K562 (cell line): ENCODE measurements at regions not wholly inside any gene's neighbourhood (a gene's known extent, or its start where the extent isn't known, plus 50 kb on each side); places are given as distances from the start of the nearest gene placed in this dataset.

ENCODE experiments used
- ATAC-seq: fragments of 200-7000 bp; cut with Tn5 transposase; 3 replicates; pipeline ENCODE4 v1.9.1; 2020; ENCODE audit warnings: moderate library complexity
- BruUV-seq: library from RNA; stranded (reverse); fragments of 400-500 nt; replicated peaks from 2 replicates; lab custom pipeline; 2021; lab: Mats Ljungman, UMichigan
- CTCF ChIA-PET: fragments of 300-600 bp; formaldehyde crosslinking; extraction: SDS; loops from one replicate; lab custom pipeline; 2021; ENCODE audit warnings: low intra/inter-chr PET ratio; lab: Yijun Ruan, JAX
- POLR2A ChIA-PET: fragments of 300-600, 350-650 bp; sonication (Branson Sonifier 250); formaldehyde crosslinking; extraction: SDS; loops from one replicate; lab custom pipeline; 2021; ENCODE audit warnings: antibody characterized with exemption, inconsistent platforms; lab: Yijun Ruan, JAX
- DNase-seq, 4 experiments: peaks; one replicate each; pipeline versions ENCODE4 v3.0.0 to v3.0.0-alpha.2; 2011 to 2018; ENCODE audit warnings: low spot score in 3 of 4, mixed read lengths in 3 of 4; ENCODE audit errors: extremely low read depth in 1 of 4
- FAIRE-seq: peaks from 2 replicates; lab custom pipeline; 2011; peaks lifted over from hg19 to GRCh38; lab: Jason Lieb, UNC
- H2AFZ ChIP-seq: 2 replicates; pipeline ENCODE4 v1.6.0; 2011; ENCODE audit warnings: low read depth, low read length, control low read depth, inconsistent platforms
- H3K27ac ChIP-seq: fragments of 200-600 bp; 3 replicates; pipeline ENCODE4 v1.8.0; 2011; ENCODE audit warnings: low read depth, mild to moderate bottlenecking, control low read depth, inconsistent platforms, low read length, moderate library complexity, mixed read lengths; ENCODE audit errors: extremely low read depth
- H3K27me3 ChIP-seq, 2 experiments: fragments of 300-600 bp in 1 of 2; 2 replicates in 1 of 2; 3 replicates in 1 of 2; pipeline versions ENCODE4 v1.6.0 to v1.8.0; 2011; ENCODE audit warnings: inconsistent platforms in 2 of 2, low read length in 2 of 2, mild to moderate bottlenecking in 1 of 2, mixed read lengths in 1 of 2, moderate library complexity in 1 of 2; ENCODE audit not compliant: control insufficient read depth in 2 of 2, insufficient read depth in 2 of 2
- H3K36me3 ChIP-seq: fragments of 300-600 bp; 3 replicates; pipeline ENCODE4 v1.8.0; 2011; ENCODE audit warnings: mild to moderate bottlenecking, low read length, inconsistent platforms; ENCODE audit not compliant: control insufficient read depth, insufficient read depth
- H3K4me1 ChIP-seq, 2 experiments: fragments of 200-600 bp in 1 of 2; replicated peaks in 1 of 2; 2 replicates in 1 of 2; 3 replicates in 1 of 2; pipeline versions ENCODE4 v1.5.1 to v1.8.0; 2011; ENCODE audit warnings: inconsistent platforms in 2 of 2, low read length in 2 of 2, mild to moderate bottlenecking in 1 of 2, mixed read lengths in 1 of 2, moderate library complexity in 1 of 2; ENCODE audit not compliant: control insufficient read depth in 2 of 2, insufficient read depth in 2 of 2
- H3K4me2 ChIP-seq: 2 replicates; pipeline ENCODE4 v1.6.1; 2011; ENCODE audit warnings: low read length, control low read depth, inconsistent platforms, mixed read lengths; ENCODE audit not compliant: insufficient read depth
- H3K4me3 ChIP-seq: fragments of 200-600 bp; sonication (generic), shearing (Covaris generic); 2 replicates; pipeline ENCODE4 v1.5.1; 2016; ENCODE audit warnings: control low read depth, inconsistent platforms
- H3K79me2 ChIP-seq: fragments of 200-600 bp; 3 replicates; pipeline ENCODE4 v1.8.0; 2011; ENCODE audit warnings: low read length, inconsistent platforms; ENCODE audit not compliant: control insufficient read depth, insufficient read depth
- H3K9ac ChIP-seq, 2 experiments: 2 replicates each; pipeline versions ENCODE4 v1.6.0 to v1.6.1; 2011; ENCODE audit warnings: low read depth in 2 of 2, low read length in 2 of 2, control low read depth in 1 of 2, inconsistent platforms in 1 of 2, mild to moderate bottlenecking in 1 of 2, mixed read lengths in 1 of 2; ENCODE audit not compliant: insufficient read depth in 1 of 2
- H3K9me1 ChIP-seq: one replicate; pipeline ENCODE4 v1.6.0; 2011; ENCODE audit warnings: inconsistent platforms, mild to moderate bottlenecking, low read length, moderate library complexity; ENCODE audit not compliant: control insufficient read depth, insufficient read depth
- H3K9me3 ChIP-seq: replicated peaks from 2 replicates; pipeline ENCODE4 v1.5.1; 2011; ENCODE audit warnings: low read depth, low read length, inconsistent platforms; ENCODE audit not compliant: control insufficient read depth, insufficient read depth
- H4K20me1 ChIP-seq: replicated peaks from 2 replicates; pipeline ENCODE4 v1.6.1; 2011; ENCODE audit warnings: low read length, inconsistent platforms, mixed read lengths; ENCODE audit not compliant: control insufficient read depth, insufficient read depth
- CBX1 ChIP-seq: sonication (generic); IDR thresholded peaks from 2 replicates; pipeline ENCODE4 v1.6.1; 2016; ENCODE audit warnings: antibody characterized with exemption, low read depth, mild to moderate bottlenecking
- CREB3L1 ChIP-seq: fragments of 450-650 bp; IDR thresholded peaks from 2 replicates; pipeline ENCODE4 v1.6.1; 2014; ENCODE audit warnings: low read depth, mild to moderate bottlenecking, moderate library complexity, borderline replicate concordance
- DACH1 ChIP-seq: fragments of 450-650 bp; IDR thresholded peaks from 2 replicates; pipeline ENCODE4 v1.6.1; 2018; ENCODE audit not compliant: partially characterized antibody
- ESRRA ChIP-seq: fragments of 450-650 bp; IDR thresholded peaks from 2 replicates; pipeline ENCODE4 v1.6.1; 2014; ENCODE audit warnings: low read depth, mild to moderate bottlenecking, moderate library complexity, borderline replicate concordance
- HBP1 ChIP-seq: fragments of 450-650 bp; formaldehyde crosslinking; IDR thresholded peaks from 2 replicates; pipeline ENCODE4 v1.4.0; 2022; ENCODE audit warnings: missing genetic modification characterization
- HDGF ChIP-seq: fragments of 450-650 bp; IDR thresholded peaks from 2 replicates; pipeline ENCODE4 v1.6.1; 2016
- KDM4B ChIP-seq, 2 experiments: fragments of 450-650 bp in 1 of 2; sonication (generic) in 1 of 2; IDR thresholded peaks; 2 replicates each; pipeline ENCODE4 v1.6.1; 2016 to 2017; ENCODE audit warnings: borderline replicate concordance in 2 of 2, antibody characterized with exemption in 1 of 2, low read depth in 1 of 2, mild to moderate bottlenecking in 1 of 2
- POLR2AphosphoS5 ChIP-seq: IDR thresholded peaks from 2 replicates; pipeline ENCODE4 v1.6.1; 2011; ENCODE audit warnings: mild to moderate bottlenecking, low read depth, low read length, moderate library complexity; ENCODE audit not compliant: control insufficient read depth, insufficient read depth
- RBFOX2 ChIP-seq: fragments of 200-400 bp; formaldehyde crosslinking; IDR thresholded peaks from 2 replicates; pipeline ENCODE4 v1.6.1; 2017; ENCODE audit warnings: low read depth, mild to moderate bottlenecking, low read length, moderate library complexity
- TOE1 ChIP-seq, 2 experiments: fragments of 450-650 bp in 1 of 2; sonication (generic) in 1 of 2; formaldehyde crosslinking in 1 of 2; IDR thresholded peaks; 2 replicates each; pipeline versions ENCODE4 v1.7.1 to v1.8.0; 2016 to 2022; ENCODE audit warnings: borderline replicate concordance in 2 of 2, mild to moderate bottlenecking in 2 of 2, antibody characterized with exemption in 1 of 2, inconsistent platforms in 1 of 2, low read depth in 1 of 2, missing genetic modification reagents in 1 of 2, moderate library complexity in 1 of 2
- ZKSCAN3 ChIP-seq: fragments of 250-450 bp; sonication (Bioruptor Pico); IDR thresholded peaks from 2 replicates; pipeline ENCODE4 v1.4.0; 2020
- WGBS: fragments of 100-300 bp; shearing (Covaris generic); methylation state at CpG from one replicate; pipeline ENCODE4 v1.1.6; 2016; ENCODE audit warnings: low coverage, mixed read lengths; ENCODE audit not compliant: insufficient coverage; ENCODE audit errors: missing lambda C conversion rate; 5-methylcytosine and 5-hydroxymethylcytosine counted together
- in situ Hi-C: fragments of 300-500 bp; cut with MboI; formaldehyde crosslinking; loops from 4 replicates; pipeline ENCODE4 v1.15.0; 2018; ENCODE audit warnings: inconsistent platforms, mixed read lengths
- intact Hi-C: fragments of 100-400 bp; cut with micrococcal nuclease; formaldehyde crosslinking; loops from 2 replicates; pipeline ENCODE4 v1.14.2; 2022
- TF ChIP-seq, protein P1 (sequence below): fragments of 450-650 bp; IDR thresholded peaks from 2 replicates; pipeline ENCODE4 v1.6.1; 2017; ENCODE audit warnings: mild to moderate bottlenecking, moderate library complexity
- TF ChIP-seq, protein P2 (sequence below): fragments of 250-450 bp; sonication (Bioruptor Pico); IDR thresholded peaks from 2 replicates; pipeline ENCODE4 v1.5.0; 2021

DNA sequence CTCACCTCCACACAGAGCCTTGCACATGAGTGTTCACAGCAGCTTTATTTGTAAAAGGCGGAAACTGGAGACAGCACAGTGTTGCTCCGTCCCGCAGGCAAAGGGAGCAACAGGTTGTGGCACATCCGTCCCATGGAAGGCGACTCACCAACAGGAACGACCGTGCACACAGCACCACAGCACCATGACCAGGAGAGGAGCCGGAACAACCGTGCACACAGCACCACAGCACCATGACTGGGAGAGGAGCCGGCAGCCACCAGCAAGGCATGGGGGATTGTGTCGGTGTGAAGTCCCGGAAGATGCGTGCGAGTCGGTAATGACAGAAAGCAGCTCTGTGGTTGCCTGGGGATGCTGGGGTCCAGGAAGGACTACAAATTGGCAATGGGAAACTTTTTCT is 158.5 kb downstream of the C9orf50 start (continued):
- no peak for TF ChIP-seq TOE1 (IDR thresholded peaks at IDR 0.05; ENCODE audit: borderline replicate concordance)
- TF ChIP-seq TOE1 (CRISPR knock-in tag; IDR thresholded peaks at IDR 0.05; ENCODE audit: borderline replicate concordance, low read depth) = no peak
- TF ChIP-seq, protein P1, sequence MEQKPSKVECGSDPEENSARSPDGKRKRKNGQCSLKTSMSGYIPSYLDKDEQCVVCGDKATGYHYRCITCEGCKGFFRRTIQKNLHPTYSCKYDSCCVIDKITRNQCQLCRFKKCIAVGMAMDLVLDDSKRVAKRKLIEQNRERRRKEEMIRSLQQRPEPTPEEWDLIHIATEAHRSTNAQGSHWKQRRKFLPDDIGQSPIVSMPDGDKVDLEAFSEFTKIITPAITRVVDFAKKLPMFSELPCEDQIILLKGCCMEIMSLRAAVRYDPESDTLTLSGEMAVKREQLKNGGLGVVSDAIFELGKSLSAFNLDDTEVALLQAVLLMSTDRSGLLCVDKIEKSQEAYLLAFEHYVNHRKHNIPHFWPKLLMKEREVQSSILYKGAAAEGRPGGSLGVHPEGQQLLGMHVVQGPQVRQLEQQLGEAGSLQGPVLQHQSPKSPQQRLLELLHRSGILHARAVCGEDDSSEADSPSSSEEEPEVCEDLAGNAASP = no peak
- no peak for TF ChIP-seq RBFOX2
- TF ChIP-seq DACH1 = no peak
- TF ChIP-seq ZKSCAN3 = no peak

DNA sequence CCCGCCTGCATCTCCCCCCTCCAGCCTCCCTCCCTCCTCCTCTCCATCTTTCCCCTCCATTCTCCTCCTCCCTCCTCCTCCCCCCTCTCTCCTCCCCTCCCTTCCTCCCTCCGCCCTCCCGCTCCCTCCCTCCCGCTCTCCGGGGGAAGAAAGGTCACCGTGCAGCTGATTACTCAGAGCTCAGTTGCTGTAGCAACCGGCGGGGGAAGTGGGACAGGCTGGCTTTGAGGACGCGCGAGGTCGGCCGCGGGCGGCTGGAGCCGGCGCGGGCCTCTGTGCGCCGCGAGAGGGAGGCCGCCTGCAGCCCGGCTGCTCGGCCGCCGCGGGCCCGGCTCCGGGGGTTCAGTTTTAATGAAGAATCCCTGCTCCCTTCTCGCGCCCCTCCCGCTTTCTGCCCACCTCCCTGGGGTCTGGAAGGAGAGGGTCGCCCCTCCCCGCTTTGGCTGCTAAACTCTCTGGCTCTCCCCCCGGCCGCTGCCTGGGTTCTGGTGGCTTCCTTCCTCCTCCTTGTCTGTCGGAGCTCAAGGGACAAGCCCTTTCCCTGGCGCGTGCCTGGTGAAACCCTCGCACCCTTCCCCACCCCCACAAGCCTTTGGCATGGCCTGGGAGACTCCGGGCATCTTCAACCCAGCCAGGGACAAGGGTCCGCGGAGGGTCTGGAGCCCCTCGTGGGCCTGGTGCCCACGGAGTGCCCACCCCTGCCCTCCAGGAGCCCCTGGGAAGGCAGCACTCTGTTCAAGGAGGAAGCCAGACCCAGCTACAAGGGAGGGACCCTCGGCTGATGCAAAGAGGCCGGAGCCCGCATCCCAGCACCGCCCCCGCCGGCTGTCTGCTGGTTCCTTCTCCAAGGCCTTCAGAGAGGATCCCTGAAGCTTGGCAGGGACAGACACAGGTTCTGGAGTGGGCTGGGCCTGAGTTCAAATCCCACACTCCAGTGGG is 160.3 kb downstream of the C9orf50 start:
- BruUV-seq = TSS peak; percentile 96
- 15% methylated on average over 29 of the region's 51 CpGs for WGBS
- DNase-seq (peak; percentile 95 to 99 (median 97)), FAIRE-seq (peak; percentile 95), ATAC-seq (peak; percentile 97)
- intact Hi-C loops (no loop called here), in situ Hi-C loops (no loop called here)
- no peaks in the 10 kb centered on the region; a peak in 1 of 5 replicates for H3K27me3 ChIP-seq
- no peaks in the 10 kb centered on the region for H3K9me1 ChIP-seq
- H2AFZ ChIP-seq = peak overlapping the region; percentile 69
- H3K4me1 ChIP-seq = peaks cover 30 to 53% of the 10 kb centered on the region in 2 experiments
- POLR2A ChIA-PET = interaction anchor here (0.5 to 1.7 kb wide), 11 partner anchors 9 to 287 kb away, joined by 3 to 7 read pairs (median 4); partner anchors contain the start of gene IER5L
- H3K36me3 ChIP-seq = no peaks in the 10 kb centered on the region
- no peaks in the 10 kb centered on the region for H3K9me3 ChIP-seq
- peak overlapping the region; percentile 94 for H3K27ac ChIP-seq
- H3K4me3 ChIP-seq = peak overlapping the region; percentile 28
- peak overlapping the region; percentile 85 to 92 for H3K9ac ChIP-seq
- H4K20me1 ChIP-seq = no peaks in the 10 kb centered on the region
- H3K4me2 ChIP-seq = peak overlapping the region; percentile 77
- CTCF ChIA-PET = interaction anchor here (0.6 kb wide), 1 partner anchor 31 kb away, joined by 5 read pairs; no protein-coding TSS in a partner anchor
- H3K79me2 ChIP-seq = no peaks in the 10 kb centered on the region
- peak; percentile 68; the same call in 1 of the 2 replicates for TF ChIP-seq HDGF
- 0 out of 2 replicates have a peak, but pooled peaks have one; percentile 37 for TF ChIP-seq CREB3L1
- TF ChIP-seq ESRRA = peak; percentile 87
- TF ChIP-seq CBX1 = peak; percentile 72; the same call in 1 of the 2 replicates
- TF ChIP-seq POLR2AphosphoS5 = peak; percentile 71
- peak in 1 of 2 experiments; percentile 84; a peak in 2 of 4 replicates for TF ChIP-seq KDM4B (IDR thresholded peaks at IDR 0.05; ENCODE audit: borderline replicate concordance in 2 of 2, low read depth in 1 of 2)
- TF ChIP-seq, protein P2, sequence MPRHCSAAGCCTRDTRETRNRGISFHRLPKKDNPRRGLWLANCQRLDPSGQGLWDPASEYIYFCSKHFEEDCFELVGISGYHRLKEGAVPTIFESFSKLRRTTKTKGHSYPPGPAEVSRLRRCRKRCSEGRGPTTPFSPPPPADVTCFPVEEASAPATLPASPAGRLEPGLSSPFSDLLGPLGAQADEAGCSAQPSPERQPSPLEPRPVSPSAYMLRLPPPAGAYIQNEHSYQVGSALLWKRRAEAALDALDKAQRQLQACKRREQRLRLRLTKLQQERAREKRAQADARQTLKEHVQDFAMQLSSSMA (CRISPR knock-in tag) = 0 out of 2 replicates have a peak, but pooled peaks have one; percentile 74
- TF ChIP-seq HBP1 (CRISPR knock-in tag) = 0 out of 2 replicates have a peak, but pooled peaks have one; percentile 75
